Mucosa of rectum (tissue), 2 donors: ENCODE measurements at regions not wholly inside any gene's neighbourhood (a gene's known extent, or its start where the extent isn't known, plus 50 kb on each side); places are given as distances from the start of the nearest gene placed in this dataset.
"Not testable (repeated sequence)": the region's sequence is repeated elsewhere in the genome, so short reads cannot be mapped to it uniquely, and the experiment has no call there.

Experiments used
- H3K27ac ChIP-seq, 2 donors: one replicate each; pipeline ENCODE4 v1.7.0; 2013; ENCODE audit warnings: inconsistent platforms in 2 of 2, low read depth in 2 of 2, low read length in 2 of 2
- H3K27me3 ChIP-seq, 2 donors: one replicate each; pipeline ENCODE4 v1.7.0; 2013; ENCODE audit warnings: low read length in 2 of 2; ENCODE audit not compliant: control insufficient read depth in 2 of 2, insufficient read depth in 2 of 2
- H3K36me3 ChIP-seq, 2 donors: one replicate each; pipeline ENCODE4 v1.7.0; 2013; ENCODE audit warnings: low read length in 2 of 2; ENCODE audit not compliant: control insufficient read depth in 2 of 2, insufficient read depth in 2 of 2
- H3K4me1 ChIP-seq, 2 donors: one replicate each; pipeline ENCODE4 v1.7.0; 2013; ENCODE audit warnings: low read length in 2 of 2, mild to moderate bottlenecking in 1 of 2; ENCODE audit not compliant: control insufficient read depth in 2 of 2, insufficient read depth in 2 of 2
- H3K4me3 ChIP-seq, 2 donors: one replicate each; pipeline ENCODE4 v1.7.0; 2013; ENCODE audit warnings: low read length in 2 of 2
- H3K9ac ChIP-seq, 2 donors: one replicate each; pipeline ENCODE4 v1.7.0; 2013; ENCODE audit warnings: low read length in 2 of 2, low read depth in 1 of 2, mild to moderate bottlenecking in 1 of 2
- H3K9me3 ChIP-seq, 2 donors: one replicate each; pipeline ENCODE4 v1.7.0; 2013; ENCODE audit warnings: low read length in 2 of 2; ENCODE audit not compliant: control insufficient read depth in 2 of 2
- donor health status: healthy.
- donor health status: Normal muscosa, but diverticular disease.

GRCh38 chr10:30158325-30158960, 99.1 kb upstream of the JCAD start:
- no peaks in the 10 kb centered on the region for H3K36me3 ChIP-seq
- H3K9ac ChIP-seq: no peak overlapping the region
- H3K4me3 ChIP-seq: no peak overlapping the region
- H3K27me3 ChIP-seq: no peaks in the 10 kb centered on the region
- no peaks in the 10 kb centered on the region for H3K9me3 ChIP-seq
- H3K27ac ChIP-seq: no peak overlapping the region
- no peaks in the 10 kb centered on the region for H3K4me1 ChIP-seq

GRCh38 chr10:30155401-30155800, 96.0 kb upstream of the JCAD start:
- H3K9ac ChIP-seq: no peak overlapping the region
- H3K27me3 ChIP-seq: no peaks in the 10 kb centered on the region
- no peak overlapping the region for H3K27ac ChIP-seq
- no peaks in the 10 kb centered on the region for H3K4me1 ChIP-seq
- H3K4me3 ChIP-seq: no peak overlapping the region
- H3K36me3 ChIP-seq: no peaks in the 10 kb centered on the region
- H3K9me3 ChIP-seq: no peaks in the 10 kb centered on the region

GRCh38 chr10:30154561-30154960, 95.2 kb upstream of the JCAD start:
- Histone ChIP-seq H3K27ac (no peak overlapping the region), H3K9me3 (no peaks in the 10 kb centered on the region), H3K27me3 (no peaks in the 10 kb centered on the region)

GRCh38 chr10:30154126-30154525, 94.7 kb upstream of the JCAD start:
- Histone ChIP-seq H3K36me3 (no peaks in the 10 kb centered on the region), H3K9me3 (no peaks in the 10 kb centered on the region), H3K4me3 (no peak overlapping the region), H3K27ac (no peak overlapping the region), H3K27me3 (no peaks in the 10 kb centered on the region), H3K9ac (no peak overlapping the region), H3K4me1 (no peaks in the 10 kb centered on the region)

More at GRCh38 chr10:30154561-30154960, 95.2 kb upstream of the JCAD start:
- Histone ChIP-seq H3K9ac (no peak overlapping the region), H3K4me1 (no peaks in the 10 kb centered on the region), H3K4me3 (no peak overlapping the region), H3K36me3 (no peaks in the 10 kb centered on the region)

GRCh38 chr10:30151581-30152389, 92.4 kb upstream of the JCAD start:
- Histone ChIP-seq H3K4me1 (no peaks in the 10 kb centered on the region), H3K9me3 (no peaks in the 10 kb centered on the region), H3K27me3 (no peaks in the 10 kb centered on the region), H3K9ac (no peak overlapping the region), H3K36me3 (no peaks in the 10 kb centered on the region), H3K4me3 (no peak overlapping the region), H3K27ac (no peak overlapping the region)

- Histone ChIP-seq H3K4me3 (no peak overlapping the region), H3K36me3 (no peaks in the 10 kb centered on the region), H3K27me3 (no peaks in the 10 kb centered on the region), H3K27ac (no peak overlapping the region), H3K9me3 (no peaks in the 10 kb centered on the region), H3K9ac (no peak overlapping the region), H3K4me1 (no peaks in the 10 kb centered on the region)
Observed at GRCh38 chr10:30141423-30141822, 82.0 kb upstream of the JCAD start.

- Histone ChIP-seq H3K36me3 (no peaks in the 10 kb centered on the region), H3K9me3 (no peaks in the 10 kb centered on the region), H3K27ac (no peak overlapping the region), H3K4me1 (no peaks in the 10 kb centered on the region), H3K4me3 (no peak overlapping the region), H3K9ac (no peak overlapping the region), H3K27me3 (no peaks in the 10 kb centered on the region)
Observed at GRCh38 chr10:30134171-30134945, 75.0 kb upstream of the JCAD start.

- Histone ChIP-seq H3K27me3 (no peaks in the 10 kb centered on the region), H3K27ac (no peak overlapping the region), H3K4me1 (no peaks in the 10 kb centered on the region), H3K36me3 (no peaks in the 10 kb centered on the region), H3K4me3 (no peak overlapping the region), H3K9ac (no peak overlapping the region), H3K9me3 (no peaks in the 10 kb centered on the region)
Observed at GRCh38 chr10:30133198-30133597, 73.8 kb upstream of the JCAD start.

- H3K4me3 ChIP-seq, H3K36me3 ChIP-seq, H3K9ac ChIP-seq, H3K27ac ChIP-seq, H3K4me1 ChIP-seq, H3K27me3 ChIP-seq, H3K9me3 ChIP-seq: not testable (repeated sequence)
Observed at GRCh38 chr10:30131369-30131768, 72.0 kb upstream of the JCAD start.

GRCh38 chr10:30129326-30129725, 69.9 kb upstream of the JCAD start:
- not testable (repeated sequence) for H3K4me1 ChIP-seq, H3K9ac ChIP-seq, H3K27ac ChIP-seq, H3K27me3 ChIP-seq, H3K36me3 ChIP-seq, H3K4me3 ChIP-seq, H3K9me3 ChIP-seq
